ENCODE measurements at regions not wholly inside any gene's neighbourhood (a gene's known extent, or its start where the extent isn't known, plus 50 kb on each side); places are given as distances from the start of the nearest gene placed in this dataset.

DNA sequence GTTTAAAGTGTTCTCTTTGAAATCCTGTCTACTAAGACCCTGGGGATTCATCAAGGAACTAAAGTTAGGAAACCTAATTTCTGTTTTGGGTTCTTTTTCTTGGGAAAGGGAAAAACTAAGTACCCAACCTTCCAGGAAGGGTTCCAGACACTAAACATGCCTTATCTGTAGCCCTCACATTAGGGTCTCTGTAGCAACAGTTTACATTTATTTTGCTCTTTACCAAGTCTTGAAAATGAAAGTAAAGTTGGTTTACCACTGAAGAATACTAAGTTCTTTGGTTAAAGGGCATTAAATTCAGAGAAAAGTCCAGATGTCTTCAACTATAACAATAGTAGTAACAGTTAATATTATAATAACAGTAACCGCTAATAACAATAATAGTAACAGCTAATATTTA lies 207.5 kb upstream of the CDKN3 start:
- no peak for DNase-seq (ENCODE audit: low read depth)
- Histone ChIP-seq H3K36me3 (ENCODE audit: control insufficient read depth, insufficient read depth, low read length) (no peaks in the 10 kb centered on the region), H3K27me3 (ENCODE audit: control insufficient read depth, insufficient read depth, low read length) (no peaks in the 10 kb centered on the region), H3K4me3 (ENCODE audit: low read depth, low read length) (no peak overlapping the region)
- TF ChIP-seq, protein P1, sequence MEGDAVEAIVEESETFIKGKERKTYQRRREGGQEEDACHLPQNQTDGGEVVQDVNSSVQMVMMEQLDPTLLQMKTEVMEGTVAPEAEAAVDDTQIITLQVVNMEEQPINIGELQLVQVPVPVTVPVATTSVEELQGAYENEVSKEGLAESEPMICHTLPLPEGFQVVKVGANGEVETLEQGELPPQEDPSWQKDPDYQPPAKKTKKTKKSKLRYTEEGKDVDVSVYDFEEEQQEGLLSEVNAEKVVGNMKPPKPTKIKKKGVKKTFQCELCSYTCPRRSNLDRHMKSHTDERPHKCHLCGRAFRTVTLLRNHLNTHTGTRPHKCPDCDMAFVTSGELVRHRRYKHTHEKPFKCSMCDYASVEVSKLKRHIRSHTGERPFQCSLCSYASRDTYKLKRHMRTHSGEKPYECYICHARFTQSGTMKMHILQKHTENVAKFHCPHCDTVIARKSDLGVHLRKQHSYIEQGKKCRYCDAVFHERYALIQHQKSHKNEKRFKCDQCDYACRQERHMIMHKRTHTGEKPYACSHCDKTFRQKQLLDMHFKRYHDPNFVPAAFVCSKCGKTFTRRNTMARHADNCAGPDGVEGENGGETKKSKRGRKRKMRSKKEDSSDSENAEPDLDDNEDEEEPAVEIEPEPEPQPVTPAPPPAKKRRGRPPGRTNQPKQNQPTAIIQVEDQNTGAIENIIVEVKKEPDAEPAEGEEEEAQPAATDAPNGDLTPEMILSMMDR (IDR thresholded peaks at IDR 0.05; ENCODE audit: insufficient read depth, low read depth, low read length), result no peak
- CTCF ChIA-PET, result no interaction called here
- POLR2A ChIA-PET, result no interaction called here

DNA sequence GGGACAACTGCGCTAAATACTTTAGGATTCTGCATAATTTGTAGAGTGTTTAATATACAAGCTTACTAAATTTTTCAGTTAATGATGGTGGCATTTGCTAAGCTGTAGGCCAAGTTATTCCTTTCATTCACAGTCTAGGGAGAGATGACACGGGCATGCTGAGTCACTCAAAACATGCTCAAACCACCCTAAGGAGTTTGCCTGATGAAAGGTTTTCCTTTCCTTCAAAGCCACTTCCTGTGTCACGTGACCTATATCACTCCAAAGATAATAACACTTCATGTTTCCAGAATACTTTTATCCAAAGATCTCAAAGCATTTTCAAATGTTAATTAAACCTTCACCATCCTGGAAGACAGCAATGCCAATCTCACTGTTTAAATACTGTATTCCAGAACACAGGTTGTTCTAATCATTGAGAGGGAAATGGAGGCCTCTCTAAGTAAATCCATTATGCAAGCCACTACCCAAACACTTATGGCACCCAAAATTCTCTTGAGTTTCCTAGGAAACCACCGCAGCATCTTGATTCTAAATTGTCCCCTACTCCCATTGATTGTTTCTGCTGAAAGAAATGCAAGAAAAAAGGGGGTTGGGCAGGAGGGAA lies 207.0 kb upstream of the CDKN3 start:
- TF ChIP-seq, protein P1 (IDR thresholded peaks at IDR 0.05; ENCODE audit: insufficient read depth, low read depth, low read length), result no peak
- no peaks in the 10 kb centered on the region for H3K27me3 ChIP-seq (ENCODE audit: control insufficient read depth, insufficient read depth, low read length)
- ChIA-PET CTCF (no interaction called here), POLR2A (interaction anchor here (0.6 kb wide), 1 partner anchor 225 kb away, joined by 3 read pairs; no protein-coding TSS in a partner anchor)
- H3K36me3 ChIP-seq (ENCODE audit: control insufficient read depth, insufficient read depth, low read length), result no peaks in the 10 kb centered on the region
- DNase-seq (ENCODE audit: low read depth), result no peak
- no peak overlapping the region for H3K4me3 ChIP-seq (ENCODE audit: low read depth, low read length)

DNA sequence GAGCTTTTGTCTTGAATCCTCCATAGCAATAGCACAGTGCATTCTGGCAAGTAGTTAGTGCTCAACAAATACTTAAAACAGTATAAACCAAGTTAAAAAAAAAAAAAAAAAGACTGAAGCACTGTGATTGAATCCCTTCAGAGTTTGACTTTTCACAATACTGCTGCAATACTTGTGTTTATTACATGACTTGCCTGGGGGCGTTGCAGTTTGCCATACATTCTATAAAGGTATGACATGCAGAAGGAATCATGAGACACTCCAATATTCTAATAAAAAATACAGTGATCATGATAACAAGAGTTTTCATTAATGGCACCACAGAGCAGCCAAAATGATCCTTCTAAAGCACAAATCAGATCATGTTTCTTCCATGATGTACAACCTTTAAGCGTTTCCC lies 205.0 kb upstream of the CDKN3 start:
- DNase-seq (ENCODE audit: low read depth), result no peak
- H3K4me3 ChIP-seq (ENCODE audit: low read depth, low read length), result no peak overlapping the region
- CTCF ChIA-PET, result no interaction called here
- TF ChIP-seq, protein P1 (IDR thresholded peaks at IDR 0.05; ENCODE audit: insufficient read depth, low read depth, low read length), result no peak
- POLR2A ChIA-PET, result no interaction called here
- no peaks in the 10 kb centered on the region for H3K36me3 ChIP-seq (ENCODE audit: control insufficient read depth, insufficient read depth, low read length)
- no peaks in the 10 kb centered on the region for H3K27me3 ChIP-seq (ENCODE audit: control insufficient read depth, insufficient read depth, low read length)

DNA sequence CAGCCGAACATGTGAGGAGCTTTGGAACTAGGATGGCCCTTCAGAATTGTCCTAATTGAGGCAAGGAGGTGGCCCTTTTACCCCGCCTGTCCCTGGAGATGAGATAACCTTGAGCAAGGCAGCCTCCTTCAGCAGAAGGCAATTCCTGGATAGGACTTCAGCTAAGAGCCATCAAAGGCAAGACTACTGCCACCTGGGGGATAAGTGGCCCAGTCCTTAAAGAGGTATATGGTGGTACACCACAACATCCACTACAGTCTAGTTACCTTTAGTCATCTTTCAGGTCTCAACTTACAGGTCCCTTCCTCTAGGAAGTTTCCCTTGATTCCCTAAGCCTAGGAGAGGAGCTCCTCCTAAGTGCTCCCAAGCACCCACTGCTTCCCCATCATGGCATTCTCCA lies 204.2 kb upstream of the CDKN3 start:
- Histone ChIP-seq H3K36me3 (ENCODE audit: control insufficient read depth, insufficient read depth, low read length) (no peaks in the 10 kb centered on the region), H3K4me3 (ENCODE audit: low read depth, low read length) (no peak overlapping the region), H3K27me3 (ENCODE audit: control insufficient read depth, insufficient read depth, low read length) (no peaks in the 10 kb centered on the region)
- TF ChIP-seq, protein P1 (IDR thresholded peaks at IDR 0.05; ENCODE audit: insufficient read depth, low read depth, low read length), result no peak
- DNase-seq (ENCODE audit: low read depth), result no peak
- POLR2A ChIA-PET, result no interaction called here
- CTCF ChIA-PET, result no interaction called here

DNA sequence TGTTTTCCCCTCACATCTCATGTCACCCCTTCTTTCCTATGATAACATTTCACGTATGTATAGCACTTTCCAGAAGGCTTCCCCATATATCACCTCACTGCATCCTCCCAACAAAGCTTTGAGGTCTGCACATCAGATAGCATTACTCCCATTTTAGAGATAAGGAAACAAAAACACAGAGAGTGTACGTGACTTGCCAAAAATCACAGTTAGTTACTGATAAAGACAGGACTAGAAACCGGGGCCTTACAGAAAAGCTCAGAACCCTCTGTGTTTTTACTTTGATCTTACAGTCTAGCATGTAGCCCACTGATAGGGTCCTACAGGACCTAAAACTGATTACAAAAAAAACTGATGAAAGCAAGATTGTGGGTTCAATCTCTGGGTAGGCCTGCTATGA lies 202.9 kb upstream of the CDKN3 start:
- DNase-seq (ENCODE audit: low read depth), result no peak
- POLR2A ChIA-PET, result no interaction called here
- no peaks in the 10 kb centered on the region for H3K36me3 ChIP-seq (ENCODE audit: control insufficient read depth, insufficient read depth, low read length)
- CTCF ChIA-PET, result interaction anchor here (1.3 to 1.6 kb wide), 2 partner anchors 18 to 135 kb away, joined by 3 to 4 read pairs; no protein-coding TSS in a partner anchor
- no peak overlapping the region for H3K4me3 ChIP-seq (ENCODE audit: low read depth, low read length)
- TF ChIP-seq, protein P1 (IDR thresholded peaks at IDR 0.05; ENCODE audit: insufficient read depth, low read depth, low read length), result no peak
- no peaks in the 10 kb centered on the region for H3K27me3 ChIP-seq (ENCODE audit: control insufficient read depth, insufficient read depth, low read length)

Data from BJ (cell line).